ENCODE measurements at regions not wholly inside any gene's neighbourhood (a gene's known extent, or its start where the extent isn't known, plus 50 kb on each side); places are given as distances from the start of the nearest gene placed in this dataset.

DNA sequence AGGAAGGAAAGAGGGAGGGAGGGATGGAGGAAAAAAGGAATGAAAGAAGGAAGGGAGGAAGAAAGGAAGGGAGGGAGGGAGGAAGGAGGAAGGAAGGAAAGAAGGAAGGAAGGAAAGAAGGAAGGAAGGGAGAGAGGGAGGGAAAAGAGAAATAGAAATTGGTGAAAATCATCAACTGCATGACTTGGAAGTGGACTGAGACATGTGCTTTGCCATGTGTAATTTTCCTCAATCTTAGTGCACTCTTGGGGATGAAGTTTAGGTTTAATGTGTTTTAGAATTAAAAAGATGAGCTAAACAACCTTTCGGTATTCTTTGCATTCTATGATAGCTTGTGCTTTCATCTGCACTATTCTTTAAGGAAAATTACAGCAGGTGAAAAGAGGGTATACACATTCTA is 320.1 kb upstream of the GALNT5 start:
- no peak for ATAC-seq (ENCODE audit: low read depth in 2 of 2)
- H3K4me3 ChIP-seq (ENCODE audit: low read depth, low read length): no peak overlapping the region
- no peaks in the 10 kb centered on the region for H3K36me3 ChIP-seq (ENCODE audit: control insufficient read depth, insufficient read depth, low read length)
- no peaks in the 10 kb centered on the region for H3K9me3 ChIP-seq (ENCODE audit: control insufficient read depth in 2 of 2, low read length in 2 of 2)
- no peak for DNase-seq
- no peak overlapping the region for H3K27ac ChIP-seq (ENCODE audit: insufficient read depth, low read length, poor library complexity, severe bottlenecking)
- Mint-ChIP-seq H3K36me3 (no peaks in the 10 kb centered on the region), H3K9me3 (no peaks in the 10 kb centered on the region), H3K27ac (no peak overlapping the region), H3K4me1 (no peaks in the 10 kb centered on the region), H3K4me3 (no peak overlapping the region), H3K27me3 (no peaks in the 10 kb centered on the region)
- H3K4me1 ChIP-seq (ENCODE audit: control insufficient read depth, insufficient read depth, low read length, poor library complexity, severe bottlenecking): no peaks in the 10 kb centered on the region
- H3K27me3 ChIP-seq (ENCODE audit: control insufficient read depth, insufficient read depth, low read length): no peaks in the 10 kb centered on the region

DNA sequence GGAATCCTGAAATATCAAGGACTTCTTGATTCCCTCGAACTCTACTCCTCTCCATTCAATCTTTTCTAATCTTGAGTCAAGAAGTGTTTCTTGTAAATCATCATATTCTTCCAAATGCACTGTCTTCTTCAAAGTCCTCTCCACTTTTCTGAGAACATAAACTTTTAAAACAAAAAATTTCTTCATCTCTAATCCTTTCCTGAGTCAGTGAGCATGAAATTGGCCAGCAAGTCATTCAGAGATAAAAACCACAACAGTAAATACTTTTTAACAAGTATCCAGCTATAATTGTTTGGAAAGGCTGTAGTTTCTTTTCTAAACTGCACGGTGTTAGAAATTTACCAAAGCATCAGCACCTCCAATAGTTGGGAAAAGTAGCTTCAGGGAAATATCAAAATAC is 312.6 kb upstream of the GALNT5 start:
- H3K27ac Mint-ChIP-seq: no peak overlapping the region
- Histone ChIP-seq H3K4me3 (ENCODE audit: low read depth, low read length) (no peak overlapping the region), H3K36me3 (ENCODE audit: control insufficient read depth, insufficient read depth, low read length) (no peaks in the 10 kb centered on the region), H3K4me1 (ENCODE audit: control insufficient read depth, insufficient read depth, low read length, poor library complexity, severe bottlenecking) (no peaks in the 10 kb centered on the region), H3K27me3 (ENCODE audit: control insufficient read depth, insufficient read depth, low read length) (no peaks in the 10 kb centered on the region), H3K9me3 (ENCODE audit: control insufficient read depth in 2 of 2, low read length in 2 of 2) (no peaks in the 10 kb centered on the region), H3K27ac (ENCODE audit: insufficient read depth, low read length, poor library complexity, severe bottlenecking) (no peak overlapping the region)
- H3K36me3 Mint-ChIP-seq: no peaks in the 10 kb centered on the region
- H3K9me3 Mint-ChIP-seq: peaks cover 0 to 3% (median 0%) of the 10 kb centered on the region in 7 donors
- H3K27me3 Mint-ChIP-seq: no peaks in the 10 kb centered on the region
- ATAC-seq (ENCODE audit: low read depth in 2 of 2) (no peak), DNase-seq (no peak)
- no peak overlapping the region for H3K4me3 Mint-ChIP-seq
- H3K4me1 Mint-ChIP-seq: no peaks in the 10 kb centered on the region

DNA sequence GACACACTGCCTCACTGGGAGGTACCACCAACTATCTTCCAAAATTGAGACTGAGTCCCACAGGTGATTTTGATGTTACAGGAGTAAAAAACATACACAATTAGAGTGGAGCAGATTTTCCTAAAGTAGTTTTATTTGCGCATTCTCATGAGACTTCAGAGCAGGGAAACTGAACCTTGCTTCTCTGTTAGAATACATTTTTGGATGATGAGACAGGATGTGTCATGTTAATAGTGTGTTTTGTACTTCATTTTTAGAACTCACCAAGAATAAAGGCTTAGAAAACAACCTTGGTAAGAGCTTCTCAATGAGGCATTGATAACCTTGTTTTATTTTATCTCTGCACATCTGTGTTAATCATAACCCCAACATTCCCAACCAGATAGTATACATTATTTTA is 310.2 kb upstream of the GALNT5 start:
- Histone ChIP-seq H3K27me3 (ENCODE audit: control insufficient read depth, insufficient read depth, low read length) (no peaks in the 10 kb centered on the region), H3K4me3 (ENCODE audit: low read depth, low read length) (no peak overlapping the region), H3K36me3 (ENCODE audit: control insufficient read depth, insufficient read depth, low read length) (no peaks in the 10 kb centered on the region), H3K4me1 (ENCODE audit: control insufficient read depth, insufficient read depth, low read length, poor library complexity, severe bottlenecking) (no peaks in the 10 kb centered on the region), H3K27ac (ENCODE audit: insufficient read depth, low read length, poor library complexity, severe bottlenecking) (no peak overlapping the region), H3K9me3 (ENCODE audit: control insufficient read depth in 2 of 2, low read length in 2 of 2) (no peaks in the 10 kb centered on the region)
- Mint-ChIP-seq H3K4me3 (no peak overlapping the region), H3K9me3 (peaks cover 0 to 9% (median 3%) of the 10 kb centered on the region in 7 donors), H3K36me3 (no peaks in the 10 kb centered on the region), H3K4me1 (no peaks in the 10 kb centered on the region), H3K27ac (no peak overlapping the region), H3K27me3 (no peaks in the 10 kb centered on the region)
- ATAC-seq (ENCODE audit: low read depth in 2 of 2) (no peak), DNase-seq (no peak)

DNA sequence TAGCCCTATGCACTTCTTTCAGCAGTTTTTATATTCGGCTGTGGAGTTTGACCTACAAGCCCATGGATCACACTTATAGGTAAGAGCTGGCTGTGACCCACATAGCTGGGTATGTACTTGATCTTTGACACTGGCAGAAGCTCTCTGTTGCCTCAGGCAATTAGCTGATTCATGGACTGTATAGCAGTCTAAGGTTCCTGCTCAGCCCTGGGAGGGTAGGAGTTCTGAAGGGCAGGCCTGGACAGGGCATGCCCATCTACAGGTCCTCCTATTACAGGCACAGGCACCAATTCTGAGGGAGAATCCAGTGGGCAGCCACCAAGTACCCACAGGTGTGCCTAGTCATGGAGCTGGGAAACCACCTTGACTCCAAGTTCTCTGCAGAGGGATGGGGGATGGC is 301.8 kb upstream of the GALNT5 start:
- peaks cover 5 to 13% of the 10 kb centered on the region in 2 experiments for H3K9me3 ChIP-seq (ENCODE audit: control insufficient read depth in 2 of 2, low read length in 2 of 2)
- H3K4me3 Mint-ChIP-seq: no peak overlapping the region
- H3K36me3 Mint-ChIP-seq: no peaks in the 10 kb centered on the region
- DNase-seq (no peak), ATAC-seq (ENCODE audit: low read depth in 2 of 2) (no peak)
- H3K4me1 ChIP-seq (ENCODE audit: control insufficient read depth, insufficient read depth, low read length, poor library complexity, severe bottlenecking): no peaks in the 10 kb centered on the region
- H3K27ac ChIP-seq (ENCODE audit: insufficient read depth, low read length, poor library complexity, severe bottlenecking): no peak overlapping the region
- H3K4me1 Mint-ChIP-seq: no peaks in the 10 kb centered on the region
- H3K4me3 ChIP-seq (ENCODE audit: low read depth, low read length): no peak overlapping the region
- no peaks in the 10 kb centered on the region for H3K36me3 ChIP-seq (ENCODE audit: control insufficient read depth, insufficient read depth, low read length)
- no peaks in the 10 kb centered on the region for H3K27me3 ChIP-seq (ENCODE audit: control insufficient read depth, insufficient read depth, low read length)
- no peaks in the 10 kb centered on the region for H3K27me3 Mint-ChIP-seq
- H3K27ac Mint-ChIP-seq: no peak overlapping the region
- H3K9me3 Mint-ChIP-seq: peaks cover 0 to 8% (median 3%) of the 10 kb centered on the region in 7 donors

DNA sequence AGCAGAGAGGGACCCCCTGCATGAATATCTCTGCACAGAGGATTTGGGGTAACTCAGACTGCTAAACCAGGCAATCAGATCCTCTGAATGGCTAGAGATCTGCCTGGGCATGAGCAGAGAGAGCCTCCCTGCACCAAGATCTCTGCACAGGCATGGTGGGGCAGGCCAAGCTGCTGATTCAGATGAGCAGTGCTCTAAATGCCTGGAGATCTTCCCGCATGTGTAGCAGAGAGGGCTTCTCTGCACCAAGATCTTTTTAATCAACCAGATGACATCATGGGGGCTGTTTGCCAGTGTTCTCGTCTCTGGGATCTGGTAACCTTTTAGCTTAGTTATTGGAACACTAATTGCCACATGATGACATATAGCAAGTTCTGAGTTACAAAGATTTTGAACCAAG is 301.3 kb upstream of the GALNT5 start:
- no peaks in the 10 kb centered on the region for H3K36me3 ChIP-seq (ENCODE audit: control insufficient read depth, insufficient read depth, low read length)
- no peak overlapping the region for H3K27ac Mint-ChIP-seq
- H3K4me1 Mint-ChIP-seq: no peaks in the 10 kb centered on the region
- DNase-seq: no peak
- ATAC-seq (ENCODE audit: low read depth in 2 of 2): no peak
- H3K36me3 Mint-ChIP-seq: no peaks in the 10 kb centered on the region
- no peak overlapping the region for H3K4me3 Mint-ChIP-seq
- no peaks in the 10 kb centered on the region for H3K27me3 ChIP-seq (ENCODE audit: control insufficient read depth, insufficient read depth, low read length)
- no peak overlapping the region for H3K4me3 ChIP-seq (ENCODE audit: low read depth, low read length)
- no peaks in the 10 kb centered on the region for H3K27me3 Mint-ChIP-seq
- H3K9me3 ChIP-seq (ENCODE audit: control insufficient read depth in 2 of 2, low read length in 2 of 2): peaks cover 5 to 13% of the 10 kb centered on the region in 2 experiments
- no peaks in the 10 kb centered on the region for H3K4me1 ChIP-seq (ENCODE audit: control insufficient read depth, insufficient read depth, low read length, poor library complexity, severe bottlenecking)
- H3K9me3 Mint-ChIP-seq: peaks cover 0 to 8% (median 3%) of the 10 kb centered on the region in 7 donors
- no peak overlapping the region for H3K27ac ChIP-seq (ENCODE audit: insufficient read depth, low read length, poor library complexity, severe bottlenecking)

DNA sequence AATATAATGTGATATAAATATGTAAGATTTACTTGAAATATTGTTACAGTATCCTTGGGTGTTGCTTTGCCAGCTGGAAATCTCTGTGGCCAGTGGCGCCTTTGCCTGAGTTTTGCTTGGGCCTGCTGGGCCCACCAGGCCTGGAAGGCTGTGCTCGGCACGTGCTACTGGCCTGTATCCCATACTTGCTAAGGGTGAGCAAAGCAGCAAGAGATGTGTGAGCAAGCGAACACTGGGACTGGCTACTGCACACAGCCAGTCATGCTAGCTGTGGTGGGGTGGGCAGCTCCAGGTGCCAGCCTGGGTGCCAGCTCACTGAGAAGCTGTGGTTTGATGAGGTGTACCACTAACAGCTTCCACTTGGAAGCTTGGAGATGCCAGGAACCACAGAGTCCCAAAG is 299.1 kb upstream of the GALNT5 start:
- no peak for ATAC-seq (ENCODE audit: low read depth in 2 of 2)
- H3K27me3 ChIP-seq (ENCODE audit: control insufficient read depth, insufficient read depth, low read length): no peaks in the 10 kb centered on the region
- H3K36me3 Mint-ChIP-seq: no peaks in the 10 kb centered on the region
- no peak overlapping the region for H3K4me3 ChIP-seq (ENCODE audit: low read depth, low read length)
- DNase-seq: no peak
- no peak overlapping the region for H3K4me3 Mint-ChIP-seq
- no peaks in the 10 kb centered on the region for H3K36me3 ChIP-seq (ENCODE audit: control insufficient read depth, insufficient read depth, low read length)
- H3K27me3 Mint-ChIP-seq: no peaks in the 10 kb centered on the region
- H3K27ac ChIP-seq (ENCODE audit: insufficient read depth, low read length, poor library complexity, severe bottlenecking): no peak overlapping the region
- H3K9me3 ChIP-seq (ENCODE audit: control insufficient read depth in 2 of 2, low read length in 2 of 2): peaks cover 5 to 13% of the 10 kb centered on the region in 2 experiments
- no peaks in the 10 kb centered on the region for H3K4me1 ChIP-seq (ENCODE audit: control insufficient read depth, insufficient read depth, low read length, poor library complexity, severe bottlenecking)
- H3K27ac Mint-ChIP-seq: no peak overlapping the region
- H3K4me1 Mint-ChIP-seq: no peaks in the 10 kb centered on the region
- H3K9me3 Mint-ChIP-seq: peaks cover 0 to 5% (median 0%) of the 10 kb centered on the region in 7 donors

DNA sequence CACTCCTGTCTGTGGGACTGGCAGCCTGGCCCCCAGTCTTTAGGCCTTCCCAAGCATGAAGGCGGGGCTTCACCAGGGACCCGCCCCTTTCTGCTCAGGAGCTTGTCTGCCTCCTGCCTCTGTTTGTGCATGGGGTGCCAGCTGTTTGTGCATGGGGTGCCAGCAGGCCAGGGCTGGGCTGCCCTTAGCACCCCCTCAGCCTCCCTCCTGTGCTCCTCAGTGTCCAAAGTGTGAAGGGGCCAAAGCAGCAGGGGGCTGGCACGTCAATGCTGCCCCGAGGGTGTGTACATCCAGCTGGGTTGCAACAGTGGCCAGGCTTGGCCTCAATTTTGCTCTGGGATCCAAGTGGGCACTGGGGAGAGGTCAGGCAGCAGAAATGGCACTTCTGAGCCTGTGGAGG is 298.0 kb upstream of the GALNT5 start:
- peaks cover 0 to 5% (median 0%) of the 10 kb centered on the region in 7 donors for H3K9me3 Mint-ChIP-seq
- H3K36me3 Mint-ChIP-seq: no peaks in the 10 kb centered on the region

DNA sequence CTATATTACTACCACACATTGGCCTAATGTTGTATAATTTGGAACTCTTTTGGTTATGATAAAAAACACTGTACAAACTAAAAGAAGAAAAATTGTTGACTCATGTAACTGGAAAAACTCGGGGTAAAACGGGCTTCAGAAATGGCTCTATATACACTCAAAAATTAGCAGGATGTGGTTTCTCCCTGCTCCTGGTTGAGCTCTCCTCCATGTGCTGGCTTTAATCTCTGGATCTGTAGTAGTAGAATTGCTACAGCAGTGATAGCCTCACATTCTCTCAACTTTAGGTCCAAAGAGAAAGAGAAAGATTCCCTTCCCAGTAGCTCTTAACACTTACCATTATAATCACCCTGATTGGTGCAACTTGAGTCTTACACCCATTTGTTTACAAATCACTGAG is 274.9 kb upstream of the GALNT5 start:
- Histone ChIP-seq H3K36me3 (ENCODE audit: control insufficient read depth, insufficient read depth, low read length) (no peaks in the 10 kb centered on the region), H3K27ac (ENCODE audit: insufficient read depth, low read length, poor library complexity, severe bottlenecking) (no peak overlapping the region), H3K4me3 (ENCODE audit: low read depth, low read length) (no peak overlapping the region), H3K9me3 (ENCODE audit: control insufficient read depth in 2 of 2, low read length in 2 of 2) (no peaks in the 10 kb centered on the region), H3K4me1 (ENCODE audit: control insufficient read depth, insufficient read depth, low read length, poor library complexity, severe bottlenecking) (no peaks in the 10 kb centered on the region), H3K27me3 (ENCODE audit: control insufficient read depth, insufficient read depth, low read length) (no peaks in the 10 kb centered on the region)
- no peak overlapping the region for H3K27ac Mint-ChIP-seq
- peaks cover 0 to 2% (median 0%) of the 10 kb centered on the region in 7 donors for H3K9me3 Mint-ChIP-seq
- ATAC-seq (ENCODE audit: low read depth in 2 of 2): no peak
- no peaks in the 10 kb centered on the region for H3K27me3 Mint-ChIP-seq
- DNase-seq: no peak
- H3K4me3 Mint-ChIP-seq: no peak overlapping the region
- H3K4me1 Mint-ChIP-seq: no peaks in the 10 kb centered on the region
- no peaks in the 10 kb centered on the region for H3K36me3 Mint-ChIP-seq

More for the DNA sequence above, 298.0 kb upstream of the GALNT5 start:
- no peak overlapping the region for H3K27ac Mint-ChIP-seq
- H3K27me3 Mint-ChIP-seq: no peaks in the 10 kb centered on the region
- H3K4me3 ChIP-seq (ENCODE audit: low read depth, low read length): no peak overlapping the region
- no peak overlapping the region for H3K4me3 Mint-ChIP-seq
- H3K36me3 ChIP-seq (ENCODE audit: control insufficient read depth, insufficient read depth, low read length): no peaks in the 10 kb centered on the region
- no peak for ATAC-seq (ENCODE audit: low read depth in 2 of 2)
- no peaks in the 10 kb centered on the region for H3K4me1 ChIP-seq (ENCODE audit: control insufficient read depth, insufficient read depth, low read length, poor library complexity, severe bottlenecking)
- H3K27me3 ChIP-seq (ENCODE audit: control insufficient read depth, insufficient read depth, low read length): no peaks in the 10 kb centered on the region
- H3K27ac ChIP-seq (ENCODE audit: insufficient read depth, low read length, poor library complexity, severe bottlenecking): no peak overlapping the region
- DNase-seq: no peak
- H3K9me3 ChIP-seq (ENCODE audit: control insufficient read depth in 2 of 2, low read length in 2 of 2): peaks cover 5 to 13% of the 10 kb centered on the region in 2 experiments
- no peaks in the 10 kb centered on the region for H3K4me1 Mint-ChIP-seq

All from CD4-positive, CD25-positive, alpha-beta regulatory T cell (primary cell).